ENCODE measurements at regions not wholly inside any gene's neighbourhood (a gene's known extent, or its start where the extent isn't known, plus 50 kb on each side); places are given as distances from the start of the nearest gene placed in this dataset.

DNA sequence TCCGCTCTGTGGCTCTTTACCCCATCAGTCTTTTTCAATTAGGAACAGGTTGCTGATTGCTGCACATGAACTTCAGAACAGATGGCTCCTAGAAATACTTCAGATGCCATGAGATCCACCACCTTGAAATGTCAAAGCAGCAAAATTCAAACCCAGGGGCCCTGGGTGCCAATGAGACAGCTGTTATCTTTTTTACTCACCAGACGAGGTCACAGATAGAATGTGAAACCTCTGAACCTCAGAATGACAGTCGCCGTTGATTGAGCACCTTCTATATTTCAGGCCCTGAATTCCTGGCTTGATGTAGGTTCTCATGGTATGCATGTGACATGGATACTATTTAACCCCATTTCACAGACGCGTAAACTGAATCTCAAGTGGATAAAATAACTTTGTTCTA lies 63.0 kb downstream of the MAF start:
- Histone ChIP-seq H3K27me3 (ENCODE audit: insufficient read depth, low read length) (no peaks in the 10 kb centered on the region), H3K9me3 (ENCODE audit: low read length) (no peaks in the 10 kb centered on the region), H3K9ac (ENCODE audit: low read length) (no peak overlapping the region), H3K79me2 (ENCODE audit: insufficient read depth, low read length) (no peaks in the 10 kb centered on the region), H2AFZ (ENCODE audit: low read length) (no peak overlapping the region), H4K20me1 (ENCODE audit: insufficient read depth, low read length) (no peaks in the 10 kb centered on the region), H3K36me3 (ENCODE audit: insufficient read depth, low read length) (no peaks in the 10 kb centered on the region), H3K27ac (ENCODE audit: low read depth, low read length, poor library complexity, severe bottlenecking) (no peak overlapping the region), H3K4me3 (ENCODE audit: low read depth, low read length, poor library complexity, severe bottlenecking) (no peak overlapping the region), H3K4me1 (ENCODE audit: insufficient read depth, low read length, severe bottlenecking) (no peaks in the 10 kb centered on the region), H3K9me2 (ENCODE audit: low read depth, low read length) (no peaks in the 10 kb centered on the region), H3F3A (ENCODE audit: insufficient read depth, low read length) (no peaks in the 10 kb centered on the region), H3K4me2 (ENCODE audit: low read length) (no peak overlapping the region)
- no peak for TF ChIP-seq EZH2 (IDR thresholded peaks at IDR 0.05; ENCODE audit: borderline replicate concordance, low read length)
- TF ChIP-seq CTCF (IDR thresholded peaks at IDR 0.05; ENCODE audit: low read length) = no peak

DNA sequence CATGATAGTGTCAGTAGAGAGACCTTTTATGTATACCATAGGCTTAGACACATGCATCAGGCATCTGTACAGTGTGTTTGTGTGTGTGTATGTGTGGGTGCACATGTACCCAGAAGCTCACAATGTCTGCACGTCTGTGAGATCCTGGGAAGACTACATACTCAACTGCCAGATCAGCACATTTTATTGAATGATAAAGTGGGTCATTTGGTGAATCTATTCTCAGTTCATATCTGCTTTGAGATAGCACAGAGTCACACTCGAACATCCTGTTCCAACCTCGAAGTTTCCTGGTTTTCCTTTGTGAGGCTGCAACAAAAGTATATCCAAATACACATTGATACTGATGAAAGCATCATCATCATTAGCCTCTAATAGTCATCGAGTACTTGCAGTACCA lies 63.6 kb downstream of the MAF start:
- Histone ChIP-seq H3F3A (ENCODE audit: insufficient read depth, low read length) (no peaks in the 10 kb centered on the region), H3K9me2 (ENCODE audit: low read depth, low read length) (no peaks in the 10 kb centered on the region), H3K9me3 (ENCODE audit: low read length) (no peaks in the 10 kb centered on the region), H3K36me3 (ENCODE audit: insufficient read depth, low read length) (no peaks in the 10 kb centered on the region), H3K4me1 (ENCODE audit: insufficient read depth, low read length, severe bottlenecking) (no peaks in the 10 kb centered on the region), H2AFZ (ENCODE audit: low read length) (no peak overlapping the region), H4K20me1 (ENCODE audit: insufficient read depth, low read length) (no peaks in the 10 kb centered on the region), H3K9ac (ENCODE audit: low read length) (no peak overlapping the region), H3K4me2 (ENCODE audit: low read length) (no peak overlapping the region), H3K27me3 (ENCODE audit: insufficient read depth, low read length) (no peaks in the 10 kb centered on the region), H3K4me3 (ENCODE audit: low read depth, low read length, poor library complexity, severe bottlenecking) (no peak overlapping the region), H3K79me2 (ENCODE audit: insufficient read depth, low read length) (no peaks in the 10 kb centered on the region), H3K27ac (ENCODE audit: low read depth, low read length, poor library complexity, severe bottlenecking) (no peak overlapping the region)
- no peak for TF ChIP-seq EZH2 (IDR thresholded peaks at IDR 0.05; ENCODE audit: borderline replicate concordance, low read length)
- TF ChIP-seq CTCF (IDR thresholded peaks at IDR 0.05; ENCODE audit: low read length) = no peak

DNA sequence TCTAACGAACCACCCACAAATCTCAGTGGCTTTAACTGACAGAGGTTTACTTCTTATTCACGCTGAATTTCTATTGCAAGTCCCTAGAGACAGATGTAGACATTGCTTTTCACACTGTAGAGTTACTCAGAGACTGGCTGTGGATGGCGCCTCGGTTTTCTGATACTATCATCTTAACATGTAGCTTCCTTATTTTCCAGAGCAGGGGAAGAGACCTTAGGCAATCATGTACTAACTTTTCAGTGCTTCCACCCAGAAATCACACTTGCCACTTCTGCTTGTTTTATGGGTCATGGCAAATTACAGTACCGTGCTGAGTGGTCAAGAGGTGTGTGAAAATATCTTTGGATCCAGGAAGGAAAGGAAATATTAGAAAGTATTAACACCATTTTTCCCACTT lies 65.4 kb downstream of the MAF start:
- H3K27me3 ChIP-seq (ENCODE audit: insufficient read depth, low read length) = no peaks in the 10 kb centered on the region

More for the DNA sequence above, 65.4 kb downstream of the MAF start:
- Histone ChIP-seq H3K9me2 (ENCODE audit: low read depth, low read length) (no peaks in the 10 kb centered on the region), H3K4me2 (ENCODE audit: low read length) (no peak overlapping the region), H3K4me1 (ENCODE audit: insufficient read depth, low read length, severe bottlenecking) (no peaks in the 10 kb centered on the region), H3K9me3 (ENCODE audit: low read length) (no peaks in the 10 kb centered on the region), H3K9ac (ENCODE audit: low read length) (no peak overlapping the region), H3K36me3 (ENCODE audit: insufficient read depth, low read length) (no peaks in the 10 kb centered on the region), H2AFZ (ENCODE audit: low read length) (no peak overlapping the region), H3K27ac (ENCODE audit: low read depth, low read length, poor library complexity, severe bottlenecking) (no peak overlapping the region), H4K20me1 (ENCODE audit: insufficient read depth, low read length) (no peaks in the 10 kb centered on the region), H3K79me2 (ENCODE audit: insufficient read depth, low read length) (no peaks in the 10 kb centered on the region), H3K4me3 (ENCODE audit: low read depth, low read length, poor library complexity, severe bottlenecking) (no peak overlapping the region), H3F3A (ENCODE audit: insufficient read depth, low read length) (no peaks in the 10 kb centered on the region)
- TF ChIP-seq EZH2 (IDR thresholded peaks at IDR 0.05; ENCODE audit: borderline replicate concordance, low read length) (no peak), CTCF (IDR thresholded peaks at IDR 0.05; ENCODE audit: low read length) (no peak)
